ENCODE measurements at regions not wholly inside any gene's neighbourhood (a gene's known extent, or its start where the extent isn't known, plus 50 kb on each side); places are given as distances from the start of the nearest gene placed in this dataset.

GRCh38 chr6:9332241-9332780 is 897.0 kb upstream of the SLC35B3 start:
- Histone ChIP-seq H2AFZ (ENCODE audit: low read depth, low read length) (no peak overlapping the region), H3K9ac (replicated peaks; ENCODE audit: extremely low read depth, insufficient read depth, low read length) (no peak overlapping the region), H3K4me3 (replicated peaks in 1 of 3; ENCODE audit: insufficient read depth in 1 of 3, low read depth in 1 of 3, low read length in 3 of 3) (no peak overlapping the region), H3K4me1 (ENCODE audit: control insufficient read depth, extremely low read depth, insufficient read depth, low read length) (no peaks in the 10 kb centered on the region), H3K79me2 (ENCODE audit: control insufficient read depth, insufficient read depth, low read length) (no peaks in the 10 kb centered on the region), H3K27ac (ENCODE audit: insufficient read depth, low read depth, low read length) (no peak overlapping the region), H3K9me3 (replicated peaks; ENCODE audit: control insufficient read depth, insufficient read depth, low read length) (peaks cover 3% of the 10 kb centered on the region), H3K9me1 (replicated peaks; ENCODE audit: control insufficient read depth, extremely low read depth, insufficient read depth, low read length) (no peaks in the 10 kb centered on the region), H3K36me3 (ENCODE audit: control insufficient read depth in 2 of 2, extremely low read depth in 1 of 2, insufficient read depth in 2 of 2, low read length in 2 of 2) (no peaks in the 10 kb centered on the region), H4K20me1 (replicated peaks; ENCODE audit: control insufficient read depth, extremely low read depth, insufficient read depth, low read length) (no peaks in the 10 kb centered on the region), H3K4me2 (ENCODE audit: insufficient read depth, low read length) (no peak overlapping the region), H3K27me3 (ENCODE audit: control insufficient read depth in 2 of 2, insufficient read depth in 2 of 2, low read length in 2 of 2) (no peaks in the 10 kb centered on the region)
- ChIA-PET CTCF (no interaction called here), POLR2A (no interaction called here)
- no TSS peak for BruUV-seq (replicated peaks)
- dilution Hi-C loops (cut with MboI; ENCODE audit: extremely low pct_ligation_motif_present, low sequenced_read_pairs) (no loop called here), intact Hi-C loops (cut with micrococcal nuclease) (no loop called here)
- no peak for DNase-seq (ENCODE audit: low read depth, low spot score)
- no peak for TF ChIP-seq GATA2 (IDR thresholded peaks at IDR 0.05; ENCODE audit: insufficient read depth, insufficient read length, low read depth, low read length)
- no peak for TF ChIP-seq MYC (IDR thresholded peaks at IDR 0.05; ENCODE audit: low read depth, low read length)
- TF ChIP-seq CTCF (IDR thresholded peaks at IDR 0.05; ENCODE audit: extremely low read depth in 1 of 2, insufficient read depth in 1 of 2, low read depth in 1 of 2, low read length in 2 of 2), result no peak
- TF ChIP-seq MAX (IDR thresholded peaks at IDR 0.05; ENCODE audit: insufficient read depth, insufficient read length), result no peak
- TF ChIP-seq POLR2AphosphoS5 (IDR thresholded peaks at IDR 0.05; ENCODE audit: insufficient read depth, low read depth, low read length), result no peak
- TF ChIP-seq POLR2A (IDR thresholded peaks at IDR 0.05; ENCODE audit: low read depth, low read length), result no peak
- no peak for TF ChIP-seq EZH2 (IDR thresholded peaks at IDR 0.05; ENCODE audit: borderline replicate concordance, low read depth, low read length, severe bottlenecking)
- TF ChIP-seq FOS (IDR thresholded peaks at IDR 0.05; ENCODE audit: borderline replicate concordance, insufficient read depth, low read length), result no peak
- no peak for TF ChIP-seq JUN (IDR thresholded peaks at IDR 0.05; ENCODE audit: borderline replicate concordance, insufficient read depth, insufficient read length, low read depth)
- no peak for FAIRE-seq
